ENCODE measurements at regions not wholly inside any gene's neighbourhood (a gene's known extent, or its start where the extent isn't known, plus 50 kb on each side); places are given as distances from the start of the nearest gene placed in this dataset.
"Not testable (repeated sequence)": the region's sequence is repeated elsewhere in the genome, so short reads cannot be mapped to it uniquely, and the experiment has no call there.

- TF ChIP-seq CTCF (IDR thresholded peaks at IDR 0.05; ENCODE audit: low read depth, low read length) (peak; percentile 73), MAX (IDR thresholded peaks at IDR 0.05; ENCODE audit: low read depth, low read length) (no peak), POLR2A (IDR thresholded peaks at IDR 0.05; ENCODE audit: extremely low read depth, insufficient read length) (no peak), MYC (IDR thresholded peaks at IDR 0.05; ENCODE audit: low read depth, low read length) (no peak)
- peak; percentile 55 for DNase-seq (ENCODE audit: low read depth)
- no peak overlapping the region for H3K4me3 ChIP-seq (ENCODE audit: low read depth, low read length)
These were observed 126.1 kb downstream of the HNMT start for GRCh38 chr2:138090330-138090729.

GRCh38 chr2:138093455-138093854 lies 129.2 kb downstream of the HNMT start:
- H3K4me3 ChIP-seq (ENCODE audit: low read depth, low read length): no peak overlapping the region
- TF ChIP-seq POLR2A (IDR thresholded peaks at IDR 0.05; ENCODE audit: extremely low read depth, insufficient read length) (no peak), CTCF (IDR thresholded peaks at IDR 0.05; ENCODE audit: low read depth, low read length) (no peak), MYC (IDR thresholded peaks at IDR 0.05; ENCODE audit: low read depth, low read length) (no peak), MAX (IDR thresholded peaks at IDR 0.05; ENCODE audit: low read depth, low read length) (no peak)
- no peak for DNase-seq (ENCODE audit: low read depth)

GRCh38 chr2:138094031-138094430 lies 129.8 kb downstream of the HNMT start:
- H3K4me3 ChIP-seq (ENCODE audit: low read depth, low read length): no peak overlapping the region
- TF ChIP-seq POLR2A (IDR thresholded peaks at IDR 0.05; ENCODE audit: extremely low read depth, insufficient read length) (no peak), MYC (IDR thresholded peaks at IDR 0.05; ENCODE audit: low read depth, low read length) (no peak), MAX (IDR thresholded peaks at IDR 0.05; ENCODE audit: low read depth, low read length) (no peak), CTCF (IDR thresholded peaks at IDR 0.05; ENCODE audit: low read depth, low read length) (no peak)
- DNase-seq (ENCODE audit: low read depth): no peak

GRCh38 chr2:138095336-138095735 lies 131.1 kb downstream of the HNMT start:
- no peak for DNase-seq (ENCODE audit: low read depth)
- no peak overlapping the region for H3K4me3 ChIP-seq (ENCODE audit: low read depth, low read length)
- TF ChIP-seq MAX (IDR thresholded peaks at IDR 0.05; ENCODE audit: low read depth, low read length) (no peak), POLR2A (IDR thresholded peaks at IDR 0.05; ENCODE audit: extremely low read depth, insufficient read length) (no peak), MYC (IDR thresholded peaks at IDR 0.05; ENCODE audit: low read depth, low read length) (no peak), CTCF (IDR thresholded peaks at IDR 0.05; ENCODE audit: low read depth, low read length) (no peak)

- DNase-seq (ENCODE audit: low read depth); H3K4me3 ChIP-seq (ENCODE audit: low read depth, low read length): not testable (repeated sequence)
These were observed 135.0 kb downstream of the HNMT start for GRCh38 chr2:138099288-138099687.

GRCh38 chr2:138101718-138102117 lies 137.4 kb downstream of the HNMT start:
- no peak for TF ChIP-seq MYC (IDR thresholded peaks at IDR 0.05; ENCODE audit: low read depth, low read length)
- TF ChIP-seq MAX (IDR thresholded peaks at IDR 0.05; ENCODE audit: low read depth, low read length): no peak
- TF ChIP-seq POLR2A (IDR thresholded peaks at IDR 0.05; ENCODE audit: extremely low read depth, insufficient read length): no peak
- no peak for TF ChIP-seq CTCF (IDR thresholded peaks at IDR 0.05; ENCODE audit: low read depth, low read length)
- H3K4me3 ChIP-seq (ENCODE audit: low read depth, low read length): no peak overlapping the region
- no peak for DNase-seq (ENCODE audit: low read depth)
